ENCODE measurements at regions not wholly inside any gene's neighbourhood (a gene's known extent, or its start where the extent isn't known, plus 50 kb on each side); places are given as distances from the start of the nearest gene placed in this dataset.
A peak's percentile ranks its signal among the peaks of the same experiment; 100 is the strongest.

GRCh38 chr4:13243152-13243551, 241.0 kb downstream of the RAB28 start:
- intact Hi-C loops (cut with micrococcal nuclease): no loop called here
- ChIA-PET POLR2A (ENCODE audit: unreplicated experiment) (no interaction called here), CTCF (no interaction called here)
- H3K4me3 ChIP-seq (ENCODE audit: low read length): no peak overlapping the region
- no peaks in the 10 kb centered on the region for H4K20me1 ChIP-seq (ENCODE audit: low read length)
- no peak overlapping the region for H3K9ac ChIP-seq (ENCODE audit: low read length)
- H3K27me3 ChIP-seq (ENCODE audit: low read length): no peaks in the 10 kb centered on the region
- H3K4me2 ChIP-seq (ENCODE audit: low read length): no peak overlapping the region
- ATAC-seq (no peak), DNase-seq (no peak)
- H3K4me1 ChIP-seq (ENCODE audit: insufficient read depth, low read length): no peaks in the 10 kb centered on the region
- H3K9me2 ChIP-seq (replicated peaks; ENCODE audit: low read length): no peaks in the 10 kb centered on the region
- no peaks in the 10 kb centered on the region for H3F3A ChIP-seq (ENCODE audit: low read length, unreplicated experiment)
- H3K36me3 ChIP-seq (ENCODE audit: low read depth, low read length): no peaks in the 10 kb centered on the region
- no peak overlapping the region for H3K27ac ChIP-seq (ENCODE audit: low read length)
- H3K79me2 ChIP-seq (ENCODE audit: low read length): no peaks in the 10 kb centered on the region
- TF ChIP-seq EZH2 (IDR thresholded peaks at IDR 0.05; ENCODE audit: low read length, unreplicated experiment) (no peak), EZH2phosphoT487 (IDR thresholded peaks at IDR 0.05; ENCODE audit: borderline replicate concordance, low read length) (no peak)
- BruUV-seq (replicated peaks): no TSS peak
- H2AFZ ChIP-seq (ENCODE audit: low read length): no peak overlapping the region
- no peaks in the 10 kb centered on the region for H3K9me3 ChIP-seq (ENCODE audit: low read length)

DNA sequence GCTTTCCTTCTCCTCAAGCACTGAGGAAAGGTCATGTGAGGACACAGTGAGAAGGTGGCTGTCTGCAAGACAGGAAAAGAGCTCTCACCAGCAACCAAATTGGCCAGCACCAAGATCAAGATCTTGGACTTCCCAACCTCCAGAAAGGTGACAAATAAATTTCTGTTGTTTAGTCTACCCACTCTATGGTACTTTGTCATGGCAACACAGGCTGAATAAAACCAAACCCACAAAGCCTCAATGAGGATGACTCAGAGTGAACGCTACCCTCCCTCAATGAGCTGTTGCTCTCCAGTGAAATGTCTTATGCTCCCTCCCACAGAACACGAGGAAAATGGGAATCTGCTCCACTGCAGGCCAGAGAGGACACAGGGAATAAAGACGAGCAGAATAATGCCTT, 244.1 kb downstream of the RAB28 start:
- H3K27ac ChIP-seq (ENCODE audit: low read length): no peak overlapping the region
- H3K9me2 ChIP-seq (replicated peaks; ENCODE audit: low read length): no peaks in the 10 kb centered on the region
- H3K9me3 ChIP-seq (ENCODE audit: low read length): no peaks in the 10 kb centered on the region
- BruUV-seq (replicated peaks): no TSS peak
- no peaks in the 10 kb centered on the region for H3K27me3 ChIP-seq (ENCODE audit: low read length)
- TF ChIP-seq EZH2phosphoT487 (IDR thresholded peaks at IDR 0.05; ENCODE audit: borderline replicate concordance, low read length) (no peak), EZH2 (IDR thresholded peaks at IDR 0.05; ENCODE audit: low read length, unreplicated experiment) (no peak), CTCF (conservative IDR thresholded peaks at IDR 0.05; ENCODE audit: low read depth, low read length) (no peak)
- ChIA-PET POLR2A (ENCODE audit: unreplicated experiment) (no interaction called here), CTCF (no interaction called here)
- ATAC-seq (no peak), DNase-seq (peak; percentile 35)
- no peaks in the 10 kb centered on the region for H3K36me3 ChIP-seq (ENCODE audit: low read depth, low read length)
- H3K9ac ChIP-seq (ENCODE audit: low read length): no peak overlapping the region
- no peaks in the 10 kb centered on the region for H3K4me1 ChIP-seq (ENCODE audit: insufficient read depth, low read length)
- intact Hi-C loops (cut with micrococcal nuclease): no loop called here
- H2AFZ ChIP-seq (ENCODE audit: low read length): no peak overlapping the region
- H3K4me3 ChIP-seq (ENCODE audit: low read length): no peak overlapping the region
- H3F3A ChIP-seq (ENCODE audit: low read length, unreplicated experiment): no peaks in the 10 kb centered on the region
- no peak overlapping the region for H3K4me2 ChIP-seq (ENCODE audit: low read length)
- no peaks in the 10 kb centered on the region for H4K20me1 ChIP-seq (ENCODE audit: low read length)
- no peaks in the 10 kb centered on the region for H3K79me2 ChIP-seq (ENCODE audit: low read length)

DNA sequence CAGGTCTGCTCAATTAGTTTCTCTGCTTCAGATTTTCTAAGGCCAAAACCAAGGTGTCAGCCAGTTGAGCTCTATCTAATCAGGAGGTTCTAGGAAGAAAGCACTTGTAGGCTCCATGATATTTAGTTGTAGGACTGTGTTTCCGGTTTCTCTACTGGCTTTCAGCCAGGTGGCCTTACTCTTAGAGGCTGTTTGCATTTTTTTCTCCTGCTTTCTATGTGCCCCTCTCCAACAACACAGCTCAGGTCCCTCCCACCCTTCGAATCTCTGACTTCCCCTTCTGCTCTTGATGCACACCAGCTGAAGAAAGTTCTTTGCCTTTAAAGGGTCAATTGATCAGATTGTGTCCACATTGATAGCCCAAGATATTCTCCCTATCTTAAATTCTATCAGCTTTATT, 245.2 kb downstream of the RAB28 start:
- H3K36me3 ChIP-seq (ENCODE audit: low read depth, low read length): no peaks in the 10 kb centered on the region
- H2AFZ ChIP-seq (ENCODE audit: low read length): no peak overlapping the region
- ChIA-PET POLR2A (ENCODE audit: unreplicated experiment) (no interaction called here), CTCF (no interaction called here)
- BruUV-seq (replicated peaks): no TSS peak
- H3K79me2 ChIP-seq (ENCODE audit: low read length): no peaks in the 10 kb centered on the region
- intact Hi-C loops (cut with micrococcal nuclease): no loop called here
- no peaks in the 10 kb centered on the region for H3K4me1 ChIP-seq (ENCODE audit: insufficient read depth, low read length)
- no peak overlapping the region for H3K4me3 ChIP-seq (ENCODE audit: low read length)
- H3K9me2 ChIP-seq (replicated peaks; ENCODE audit: low read length): no peaks in the 10 kb centered on the region
- DNase-seq (no peak), ATAC-seq (no peak)
- no peak overlapping the region for H3K4me2 ChIP-seq (ENCODE audit: low read length)
- H3K9me3 ChIP-seq (ENCODE audit: low read length): no peaks in the 10 kb centered on the region
- no peak overlapping the region for H3K27ac ChIP-seq (ENCODE audit: low read length)
- TF ChIP-seq EZH2phosphoT487 (IDR thresholded peaks at IDR 0.05; ENCODE audit: borderline replicate concordance, low read length) (no peak), EZH2 (IDR thresholded peaks at IDR 0.05; ENCODE audit: low read length, unreplicated experiment) (no peak), CTCF (conservative IDR thresholded peaks at IDR 0.05; ENCODE audit: low read depth, low read length) (no peak)
- no peaks in the 10 kb centered on the region for H3K27me3 ChIP-seq (ENCODE audit: low read length)
- no peak overlapping the region for H3K9ac ChIP-seq (ENCODE audit: low read length)
- H4K20me1 ChIP-seq (ENCODE audit: low read length): no peaks in the 10 kb centered on the region
- no peaks in the 10 kb centered on the region for H3F3A ChIP-seq (ENCODE audit: low read length, unreplicated experiment)

Data from PC-3 (cell line).